DMS 273 (cell line): ENCODE measurements at regions not wholly inside any gene's neighbourhood (a gene's known extent, or its start where the extent isn't known, plus 50 kb on each side); places are given as distances from the start of the nearest gene placed in this dataset.
A peak's percentile ranks its signal among the peaks of the same experiment; 100 is the strongest.

ENCODE experiments used
- DNase-seq: peaks from one replicate; lab custom pipeline; 2025; ENCODE audit not compliant: unreplicated experiment; lab: John Stamatoyannopoulos, UW

DNA sequence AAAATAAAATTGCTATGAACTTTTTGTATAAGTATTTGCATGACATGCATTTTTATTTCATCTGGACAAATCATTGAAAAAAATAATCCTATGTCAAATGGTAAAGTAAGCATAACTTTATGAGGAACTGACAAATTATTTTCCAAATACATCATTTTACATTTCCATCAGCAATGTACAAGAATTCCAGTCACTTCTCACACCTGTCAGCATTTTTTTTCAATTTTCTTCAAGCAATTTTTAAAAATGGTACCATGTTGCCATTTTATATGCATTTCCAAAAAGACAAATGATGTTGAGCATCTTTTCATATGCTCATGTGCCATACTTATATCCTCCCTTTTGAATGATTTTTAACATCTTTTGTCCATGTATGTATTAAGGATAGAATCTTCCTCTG is 961.7 kb upstream of the PIK3C3 start:
- DNase-seq: no peak

DNA sequence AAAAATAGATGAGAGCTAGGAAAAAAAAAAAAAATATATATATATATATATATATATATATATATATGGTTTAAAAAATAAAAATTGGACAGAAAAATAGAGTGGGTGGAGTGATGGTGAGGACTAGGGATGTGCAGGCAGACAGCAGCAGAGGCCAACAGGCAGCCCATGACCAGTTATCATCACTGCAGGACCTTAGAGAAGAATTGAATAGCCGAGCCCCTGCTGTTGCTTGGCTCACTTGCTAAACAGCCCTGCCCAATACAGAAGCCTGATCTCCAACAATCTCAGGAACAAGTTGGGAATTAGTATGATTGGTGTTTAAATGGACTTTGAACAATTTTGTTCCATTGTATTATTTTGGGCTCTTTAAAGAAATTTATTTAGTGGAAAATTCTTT is 967.5 kb upstream of the PIK3C3 start:
- DNase-seq: no peak

DNA sequence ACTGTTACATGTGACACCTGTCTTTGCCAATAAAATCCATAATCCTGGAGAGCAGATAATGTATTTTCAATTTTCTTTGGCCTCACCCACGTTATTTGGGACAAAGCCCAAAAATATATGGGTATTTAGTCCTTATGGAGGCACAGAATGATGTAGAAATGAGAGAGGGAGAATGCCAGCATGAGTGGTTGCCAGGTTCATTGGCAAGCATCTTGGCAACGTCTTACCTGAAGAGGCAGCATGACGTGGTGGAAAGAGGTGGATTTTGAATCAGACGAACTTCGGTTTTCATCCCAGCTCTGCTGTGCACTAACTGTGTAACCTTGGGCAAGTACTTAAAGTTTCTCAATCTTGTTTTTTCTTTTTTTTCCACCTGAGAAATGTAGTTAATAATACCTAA is 969.6 kb upstream of the PIK3C3 start:
- no peak for DNase-seq

DNA sequence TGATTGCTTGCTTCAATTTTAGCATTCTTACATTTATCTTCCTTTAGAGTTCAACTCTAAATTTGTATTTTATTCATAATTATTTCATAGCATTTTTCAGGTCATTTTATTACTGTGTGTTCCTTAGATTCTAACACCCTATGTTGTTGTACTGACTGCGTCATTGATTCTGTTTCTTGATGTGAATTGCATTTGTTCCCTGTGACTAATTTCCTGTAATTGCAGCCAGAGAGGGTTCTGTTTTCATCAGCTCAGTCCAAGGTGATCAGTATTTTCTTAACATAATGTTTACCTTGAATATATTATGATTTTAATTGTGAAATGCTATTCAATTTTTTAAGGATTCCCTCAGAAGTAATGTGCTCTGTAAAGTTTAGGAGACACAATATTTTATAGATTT is 970.2 kb upstream of the PIK3C3 start:
- DNase-seq: no peak

DNA sequence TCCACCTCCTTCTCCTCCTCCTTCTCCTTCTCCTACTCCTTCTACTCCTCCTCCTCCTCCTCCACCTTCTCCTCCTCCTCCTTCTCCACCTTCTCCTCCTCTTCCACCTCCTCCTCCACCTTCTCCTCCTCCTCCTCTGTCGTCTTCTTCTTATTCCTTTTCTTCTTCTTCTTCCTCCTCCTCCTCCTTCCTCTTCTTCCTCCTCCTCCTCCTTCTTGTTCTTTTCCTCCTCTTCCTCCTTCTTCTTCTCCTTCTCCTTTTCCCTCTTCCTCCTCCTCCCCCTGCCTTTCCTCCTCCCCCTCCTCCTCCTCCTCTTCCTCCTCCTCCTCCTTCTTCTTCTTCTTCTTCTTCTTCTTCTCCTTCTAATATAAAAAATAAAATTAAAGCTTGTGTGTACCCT is 971.2 kb upstream of the PIK3C3 start:
- DNase-seq: no peak

DNA sequence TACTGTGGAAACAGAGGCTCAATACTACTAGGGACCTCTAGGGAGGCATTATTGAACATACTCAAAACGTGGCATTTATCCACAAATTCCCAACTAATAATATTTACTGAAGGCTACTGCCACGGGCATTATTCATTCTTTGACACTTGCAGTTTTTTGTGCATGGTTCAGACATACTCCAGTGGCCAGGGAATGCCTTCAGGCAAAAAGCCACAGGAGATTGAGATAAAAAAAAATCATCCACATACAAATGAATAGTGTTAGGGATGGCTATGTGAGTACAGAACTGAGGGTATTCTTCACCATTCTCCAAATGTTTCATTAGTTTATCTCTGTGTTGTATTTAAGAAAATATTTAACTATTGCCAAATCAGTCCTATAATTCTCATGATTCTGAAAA is 974.9 kb upstream of the PIK3C3 start:
- no peak for DNase-seq

DNA sequence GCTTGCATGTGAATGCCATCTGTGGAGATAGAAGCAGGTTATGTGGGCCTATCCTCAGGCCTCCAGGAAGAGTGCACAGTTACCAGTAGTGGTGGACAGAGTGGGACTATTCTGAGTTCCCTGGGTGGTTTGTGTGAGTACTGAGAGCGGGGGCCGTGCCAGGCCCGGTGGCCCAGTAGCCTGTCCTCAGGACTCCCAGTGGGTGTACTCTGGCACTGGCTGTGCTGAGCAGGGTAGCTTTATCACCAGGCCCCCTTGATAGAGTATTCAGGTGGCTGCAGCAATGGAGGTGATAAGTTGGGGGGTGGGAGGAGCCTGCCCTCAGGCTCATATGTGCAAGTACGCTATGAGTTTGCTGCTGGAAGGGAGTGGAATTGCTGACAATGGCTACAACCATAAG is 979.0 kb upstream of the PIK3C3 start:
- no peak for DNase-seq

DNA sequence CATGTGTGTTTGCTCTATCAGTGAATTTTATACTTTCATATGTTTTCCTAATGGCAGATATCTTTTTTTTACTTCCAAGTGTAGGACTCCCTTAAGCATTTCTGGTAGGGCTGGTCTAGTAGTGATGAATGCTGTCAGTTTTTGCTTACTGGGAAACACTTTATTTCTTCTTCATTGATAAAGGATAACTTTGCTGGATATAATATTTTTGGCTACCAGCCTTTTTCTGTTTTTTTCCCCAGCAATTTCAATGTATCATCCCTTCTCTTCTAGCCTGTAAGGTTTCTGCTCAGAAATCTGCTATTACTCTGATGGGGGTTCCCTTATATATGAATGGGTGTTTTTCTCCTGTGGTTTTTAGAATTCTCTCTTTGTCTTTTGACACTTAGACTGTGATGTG is 980.6 kb upstream of the PIK3C3 start:
- DNase-seq: no peak

DNA sequence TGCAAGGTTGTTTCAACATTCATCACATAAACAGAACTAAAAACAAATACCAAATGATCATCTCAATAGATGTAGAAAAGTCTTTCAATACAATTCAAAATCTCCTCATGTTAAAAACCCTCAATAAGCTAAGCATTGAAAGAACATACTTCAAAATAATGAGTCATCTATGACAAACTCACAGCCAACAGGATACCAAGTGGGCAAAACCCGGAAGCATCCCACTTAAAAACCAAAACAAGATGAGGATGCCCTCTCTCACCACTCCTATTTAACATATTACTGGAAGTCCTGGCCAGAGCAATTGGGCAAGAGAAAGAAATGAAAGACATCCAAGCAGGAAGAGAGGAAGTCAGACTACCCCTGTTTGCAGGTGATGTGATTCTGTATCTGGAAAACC is 992.2 kb upstream of the PIK3C3 start:
- DNase-seq: no peak

DNA sequence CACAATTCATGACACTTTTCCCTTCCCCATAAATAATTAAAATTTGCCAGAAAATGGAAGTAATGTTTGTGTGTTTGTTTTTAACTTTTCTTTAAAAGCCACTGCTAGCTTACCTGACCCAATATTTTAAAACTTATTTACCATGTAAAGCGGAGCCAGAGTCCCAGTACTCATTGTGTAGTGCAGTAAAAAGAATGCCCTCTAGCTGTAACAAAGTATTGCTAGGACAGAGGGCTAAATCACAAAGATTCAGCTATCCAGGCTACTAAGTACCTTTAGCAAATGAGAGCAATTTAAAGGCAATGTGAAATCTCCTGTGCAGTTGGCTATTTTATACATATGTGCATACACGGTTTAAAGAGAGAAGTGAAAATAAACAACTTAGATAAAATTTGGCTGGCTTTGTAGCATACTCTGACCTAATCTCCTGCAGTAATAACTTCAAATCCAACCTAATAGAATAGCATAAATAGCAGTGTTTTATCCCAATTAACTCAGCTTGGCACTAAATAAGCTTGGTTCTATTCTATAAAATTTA is 997.4 kb upstream of the PIK3C3 start:
- no peak for DNase-seq

DNA sequence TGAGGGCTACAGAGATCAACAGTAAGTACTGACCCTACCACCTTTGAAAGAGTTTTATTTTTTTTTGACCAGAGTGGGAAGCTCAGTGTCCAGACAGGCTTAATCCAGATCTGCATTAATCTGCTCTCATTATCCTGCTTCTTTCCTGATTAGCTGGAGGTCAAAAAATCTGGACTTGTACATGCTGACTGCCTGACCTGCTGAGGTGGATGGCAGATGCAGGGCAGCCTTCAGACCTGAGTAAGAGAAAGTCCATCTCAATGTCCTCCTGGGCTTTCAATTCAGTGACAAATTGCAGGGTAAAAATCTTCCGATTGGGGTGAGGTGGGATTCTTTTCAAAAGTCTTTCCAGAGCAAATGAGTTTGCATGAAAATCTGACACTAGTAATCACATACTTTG is 998.8 kb upstream of the PIK3C3 start:
- no peak for DNase-seq

DNA sequence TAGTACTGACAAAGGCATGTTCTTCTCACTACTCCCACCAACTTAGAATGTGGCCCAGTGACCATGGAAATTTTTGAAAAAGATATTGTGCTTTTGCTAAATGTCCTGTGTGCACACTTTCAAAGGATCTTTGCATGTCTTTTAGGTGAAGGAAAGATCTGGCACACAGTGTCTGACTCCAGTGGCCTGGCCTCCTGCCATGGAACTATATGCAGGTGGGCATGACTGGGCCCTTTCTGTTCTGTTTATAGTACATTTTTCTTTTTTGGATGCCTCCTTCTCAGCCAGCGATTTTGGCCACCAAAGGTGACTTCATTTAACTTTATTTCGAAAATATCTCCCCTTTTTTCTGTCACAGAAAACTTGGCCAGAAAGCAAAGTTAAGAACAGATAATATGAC is 999.7 kb upstream of the PIK3C3 start:
- DNase-seq: no peak

DNA sequence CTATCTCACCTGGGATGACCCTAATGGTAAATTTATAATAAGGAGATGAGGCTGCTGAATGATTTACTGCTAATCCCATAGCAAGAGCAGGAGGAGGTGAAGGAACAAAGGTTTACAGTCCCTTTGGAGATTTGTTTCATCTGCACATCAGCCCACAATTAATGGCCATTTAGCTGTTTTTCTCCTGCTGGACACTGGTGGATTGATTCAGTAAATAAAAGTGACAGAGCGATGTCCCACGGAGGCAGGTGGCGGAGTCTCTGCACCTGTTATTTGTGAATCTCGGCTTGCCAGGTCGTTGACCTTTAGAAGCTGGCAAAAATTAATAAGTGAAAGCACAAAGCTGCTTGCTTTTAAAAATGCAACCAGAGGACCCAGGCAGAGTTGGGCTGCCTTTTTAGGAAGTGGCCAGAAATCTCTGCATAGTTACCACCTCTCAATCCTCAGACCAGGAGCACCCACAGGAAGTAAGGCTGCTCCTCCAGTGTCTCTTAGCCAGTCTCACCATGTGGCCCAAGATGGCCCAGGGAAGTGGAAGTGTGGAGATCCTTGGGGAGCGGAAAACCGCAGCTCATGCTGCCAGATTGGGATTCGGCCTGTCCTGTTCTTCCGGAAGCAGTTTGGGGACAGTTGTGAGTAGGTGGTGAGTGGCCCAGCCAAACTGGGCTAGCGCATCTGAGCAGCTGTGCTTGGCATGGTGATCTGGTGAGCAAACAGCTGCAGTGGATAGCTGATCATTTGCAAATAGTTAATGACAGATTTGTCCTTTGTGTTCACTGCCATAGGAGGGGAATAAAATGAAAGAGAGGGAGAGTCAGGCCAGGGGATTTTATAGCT is 1005.7 kb upstream of the PIK3C3 start:
- no peak for DNase-seq

DNA sequence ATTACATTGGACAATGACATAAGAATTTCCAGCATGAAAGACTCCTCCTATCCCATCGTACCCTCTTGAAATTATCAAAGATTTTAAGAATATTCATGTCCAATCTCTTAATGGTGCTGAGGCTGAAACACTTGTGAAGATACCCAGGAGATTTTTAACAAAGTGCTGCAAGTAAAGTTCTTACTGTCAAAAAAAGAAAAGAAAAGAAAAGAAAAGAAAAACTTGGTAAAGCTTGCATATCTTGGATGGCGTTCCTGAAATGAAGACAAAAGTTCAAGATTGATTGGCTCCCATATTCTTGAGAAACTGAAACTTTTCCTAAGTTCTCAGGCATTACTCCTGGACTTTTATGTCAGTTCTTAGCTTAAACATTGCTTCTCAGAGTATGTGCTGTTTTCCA is 1010.5 kb upstream of the PIK3C3 start:
- DNase-seq: no peak

DNA sequence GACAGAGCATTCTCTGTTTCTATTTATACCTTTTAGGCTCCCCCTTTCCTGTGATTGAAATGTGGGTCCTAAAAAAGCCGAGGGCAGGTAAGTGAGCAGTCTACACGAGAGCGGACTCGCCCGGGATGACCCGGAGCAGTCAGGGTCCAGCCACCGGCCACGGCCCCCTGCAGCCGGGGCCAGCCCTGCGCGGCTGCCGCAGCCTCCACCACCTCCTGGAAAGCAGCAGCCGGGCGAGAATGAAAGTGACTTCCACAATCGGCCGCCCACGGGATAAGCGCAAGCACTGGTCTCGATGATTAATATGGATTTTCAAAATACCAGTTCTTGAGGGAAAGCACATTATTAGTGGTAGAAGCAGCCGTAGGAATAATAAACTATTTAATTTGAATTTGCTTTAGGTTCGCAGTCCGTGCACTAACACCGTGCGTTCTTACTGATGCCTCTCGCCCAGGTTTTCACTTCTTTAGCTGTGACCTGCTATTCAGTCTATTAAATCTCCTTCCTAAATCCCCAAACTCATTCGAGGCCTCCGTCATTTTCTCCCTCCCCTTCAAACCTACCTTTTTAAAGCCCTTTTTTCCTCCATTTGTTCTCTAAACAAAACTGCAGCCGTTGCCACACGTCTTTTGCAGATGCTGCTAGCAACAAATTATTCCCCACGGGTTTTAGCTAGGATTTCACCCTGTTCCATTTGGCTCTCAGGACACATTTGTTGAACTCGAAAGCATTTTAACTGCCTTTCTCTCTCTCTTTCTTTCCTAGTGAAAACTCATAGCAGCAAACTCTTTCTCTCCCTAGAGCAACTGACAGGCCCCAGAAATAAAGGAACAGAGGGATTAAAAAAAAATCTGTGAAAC is 1015.1 kb upstream of the PIK3C3 start:
- peak; percentile 34 for DNase-seq

DNA sequence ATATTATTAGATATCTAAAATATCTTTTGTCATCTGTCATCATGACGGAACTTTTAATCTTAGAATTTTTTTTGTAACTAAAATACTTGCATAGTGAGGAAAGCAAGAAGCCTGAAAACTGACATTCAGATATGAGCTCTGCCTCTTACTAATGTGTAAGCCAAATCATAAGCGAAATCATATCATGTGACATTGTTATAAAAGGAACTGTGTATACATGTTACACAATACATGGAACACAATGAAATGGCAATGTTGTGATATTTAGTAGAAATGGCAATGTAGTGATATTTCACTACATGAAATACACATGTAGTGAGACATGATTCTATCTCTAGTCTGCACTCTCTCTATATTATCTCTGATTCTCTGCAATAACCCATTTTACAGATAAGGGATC is 1016.4 kb upstream of the PIK3C3 start:
- no peak for DNase-seq

DNA sequence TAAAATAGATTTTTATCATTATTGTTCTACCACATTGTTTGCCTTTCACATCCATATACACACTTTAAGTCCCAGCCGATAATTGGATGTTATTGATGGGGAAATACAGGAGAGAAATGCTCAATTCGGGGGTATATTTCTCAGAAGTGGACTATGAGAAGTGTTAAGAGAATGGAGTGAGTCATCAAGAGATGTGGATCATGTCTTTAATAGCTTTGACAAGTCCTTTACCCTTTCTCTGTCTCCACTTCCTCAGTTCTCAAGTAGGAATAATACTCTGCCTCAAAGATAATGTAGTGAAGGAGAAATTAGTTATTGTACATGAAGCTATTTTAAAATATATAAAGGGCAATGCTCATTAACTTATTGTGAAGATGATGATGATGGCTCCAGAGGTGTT is 1017.6 kb upstream of the PIK3C3 start:
- no peak for DNase-seq

DNA sequence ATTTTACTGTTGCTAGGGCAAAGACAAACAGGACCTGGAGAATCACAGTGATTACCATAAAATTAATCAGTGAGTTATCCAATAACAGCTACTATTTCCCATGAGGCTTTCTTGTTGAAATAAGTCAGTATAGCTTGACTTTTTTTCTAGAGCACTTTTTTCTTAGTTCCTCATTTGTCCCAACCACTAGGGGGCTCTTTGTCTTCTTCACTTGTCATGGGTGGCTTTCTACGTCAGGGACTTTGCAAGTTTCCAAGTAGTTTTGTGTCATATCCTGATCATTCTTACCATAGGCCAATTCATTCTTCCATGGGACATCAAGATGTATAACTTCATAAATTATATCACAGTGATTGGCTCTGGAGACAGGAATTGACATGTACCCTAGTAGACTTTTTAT is 1019.6 kb upstream of the PIK3C3 start:
- DNase-seq: peak; percentile 68

DNA sequence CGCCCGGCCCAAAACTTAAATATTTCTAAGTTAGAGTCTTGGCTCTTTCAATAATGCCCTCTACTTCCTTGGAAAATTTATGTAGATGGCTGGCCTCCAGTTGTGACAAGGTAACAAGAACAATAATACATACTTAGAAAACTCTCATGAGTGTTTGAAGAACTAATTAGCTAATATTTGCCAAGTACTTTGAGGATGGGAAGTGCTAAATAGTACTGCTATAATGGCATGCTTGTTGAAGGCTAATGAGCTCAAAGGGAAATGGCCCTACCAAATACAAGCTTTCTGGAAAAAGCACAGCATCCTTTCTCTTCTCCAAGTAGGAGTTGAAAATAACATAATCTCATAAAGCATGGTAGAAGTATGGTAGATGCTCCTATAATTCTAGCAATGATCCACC is 1022.2 kb upstream of the PIK3C3 start:
- no peak for DNase-seq

DNA sequence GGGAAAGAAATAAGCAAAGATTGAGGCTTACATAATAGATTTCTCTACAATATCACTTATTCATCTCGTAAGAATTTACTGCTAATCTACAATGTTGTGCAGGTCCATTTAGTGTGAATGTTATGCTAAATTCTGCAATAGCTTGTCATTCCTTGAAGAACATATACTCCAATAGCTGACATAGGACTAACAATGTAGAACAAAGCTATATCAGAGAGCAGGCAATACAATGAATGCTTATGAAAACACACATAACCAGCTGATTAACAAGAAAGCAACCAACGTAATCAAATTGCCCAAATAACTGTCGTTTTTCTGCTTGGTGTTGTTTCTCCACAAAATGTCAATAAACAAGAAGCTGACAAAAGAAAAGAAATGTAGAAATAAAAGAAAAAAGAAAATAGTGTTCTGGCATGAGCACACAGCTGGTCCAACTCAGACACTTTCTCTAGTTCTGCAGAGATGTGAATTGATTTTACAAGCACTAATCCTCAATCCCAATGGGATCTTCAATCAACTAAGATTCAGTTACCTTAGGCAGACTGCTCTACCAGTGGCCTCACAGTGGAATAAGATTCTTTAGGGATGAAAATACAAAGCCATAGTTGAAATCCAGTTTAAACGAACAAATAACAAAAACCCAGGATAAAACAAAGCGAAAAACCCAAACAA is 1024.7 kb upstream of the PIK3C3 start:
- DNase-seq: no peak

DNA sequence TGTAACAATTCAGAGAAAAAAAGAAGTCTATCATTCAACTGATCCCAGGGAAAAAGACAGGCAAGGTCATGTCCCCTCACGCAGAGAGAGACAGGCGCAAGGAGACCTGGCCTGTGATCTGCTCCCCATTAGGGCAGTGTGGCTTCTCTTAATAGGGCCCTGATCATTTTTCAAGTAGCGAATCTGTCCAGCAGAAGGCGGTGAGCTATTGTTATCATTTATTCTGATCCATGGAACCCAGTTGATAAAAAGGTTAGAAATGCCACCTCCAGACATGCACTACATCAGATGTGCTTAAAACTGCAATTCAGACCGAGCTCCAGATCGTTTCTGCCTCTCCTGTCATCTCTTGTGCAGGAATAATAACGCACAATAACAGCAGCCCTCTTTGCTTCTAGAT is 1025.6 kb upstream of the PIK3C3 start:
- no peak for DNase-seq

DNA sequence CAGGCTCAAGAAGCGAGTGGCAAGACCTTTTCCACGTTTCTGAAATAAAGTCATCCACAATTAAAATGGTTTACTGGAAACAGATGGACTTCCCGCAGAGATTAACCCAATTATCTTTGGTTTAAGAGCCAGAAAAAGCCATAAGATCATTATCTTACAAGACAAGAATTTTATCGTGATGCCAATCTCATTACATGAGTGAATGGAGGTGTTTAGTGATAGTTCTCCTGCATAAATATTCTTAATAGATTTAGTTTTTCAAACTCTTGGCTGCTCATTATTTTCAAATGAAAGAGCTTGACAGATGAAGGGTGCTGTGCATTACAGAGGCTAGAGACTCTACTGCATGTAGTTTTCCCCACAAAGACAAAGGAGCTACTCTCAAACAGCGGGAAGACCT is 1028.4 kb upstream of the PIK3C3 start:
- DNase-seq: peak; percentile 82
